CD14-positive monocyte (primary cell): ENCODE measurements at regions not wholly inside any gene's neighbourhood (a gene's known extent, or its start where the extent isn't known, plus 50 kb on each side); places are given as distances from the start of the nearest gene placed in this dataset.

Experiments used
- DNase-seq, 3 donors: peaks; one replicate each; pipeline ENCODE4 v3.0.0-alpha.2; 2011 to 2022
- H2AFZ ChIP-seq: 2 replicates; pipeline ENCODE4 v1.6.0; 2012; ENCODE audit warnings: mild to moderate bottlenecking, low read depth, low read length, inconsistent platforms; ENCODE audit not compliant: insufficient read depth, poor library complexity, severe bottlenecking
- H3K27ac ChIP-seq, 2 donors: 1 replicate in 1 of 2; 2 replicates in 1 of 2; pipeline ENCODE4 v1.5.1; 2012 to 2013; ENCODE audit warnings: low read length in 2 of 2, control low read depth in 1 of 2, inconsistent platforms in 1 of 2, low read depth in 1 of 2, mild to moderate bottlenecking in 1 of 2
- H3K27me3 ChIP-seq, 2 donors: one replicate each; pipeline versions ENCODE4 v1.6.0 to v1.6.1; 2011 to 2013; ENCODE audit warnings: low read length in 2 of 2; ENCODE audit not compliant: control insufficient read depth in 2 of 2, insufficient read depth in 2 of 2
- H3K36me3 ChIP-seq, 2 donors: replicated peaks in 1 of 2; 1 replicate in 1 of 2; 2 replicates in 1 of 2; pipeline versions ENCODE4 v1.5.1 to v1.6.1; 2012 to 2013; ENCODE audit warnings: low read length in 2 of 2, control low read depth in 1 of 2, inconsistent platforms in 1 of 2, mild to moderate bottlenecking in 1 of 2; ENCODE audit not compliant: insufficient read depth in 2 of 2, control insufficient read depth in 1 of 2
- H3K4me1 ChIP-seq, 2 donors: 1 replicate in 1 of 2; 2 replicates in 1 of 2; pipeline versions ENCODE4 v1.5.1 to v1.6.1; 2012 to 2013; ENCODE audit warnings: low read length in 2 of 2, control low read depth in 1 of 2, inconsistent platforms in 1 of 2, mild to moderate bottlenecking in 1 of 2, moderate library complexity in 1 of 2; ENCODE audit not compliant: insufficient read depth in 2 of 2, control insufficient read depth in 1 of 2
- H3K4me2 ChIP-seq: replicated peaks from 2 replicates; pipeline ENCODE3; 2012; ENCODE audit warnings: low read length, moderate library complexity, mild to moderate bottlenecking; ENCODE audit not compliant: poor library complexity, severe bottlenecking; ENCODE audit errors: extremely low read depth
- H3K4me3 ChIP-seq, 3 experiments: fragments of 200-600 bp in 1 of 3; sonication (generic) in 1 of 3; replicated peaks in 1 of 3; 1 replicate in 2 of 3; 2 replicates in 1 of 3; pipeline ENCODE4 v1.5.1; 2011 to 2013; ENCODE audit warnings: low read length in 3 of 3, mild to moderate bottlenecking in 3 of 3, control low read depth in 2 of 3, low read depth in 2 of 3, inconsistent platforms in 1 of 3, moderate library complexity in 1 of 3
- H3K79me2 ChIP-seq: 2 replicates; pipeline ENCODE4 v1.6.0; 2012; ENCODE audit warnings: mild to moderate bottlenecking, control low read depth, inconsistent platforms, low read length, moderate library complexity; ENCODE audit not compliant: insufficient read depth
- H3K9ac ChIP-seq: 2 replicates; pipeline ENCODE4 v1.6.0; 2017; ENCODE audit warnings: low read length, mild to moderate bottlenecking; ENCODE audit not compliant: insufficient read depth, poor library complexity, severe bottlenecking
- H3K9me3 ChIP-seq, 2 donors: replicated peaks in 1 of 2; 1 replicate in 1 of 2; 2 replicates in 1 of 2; pipeline versions ENCODE4 v1.5.1 to v1.6.1; 2012 to 2013; ENCODE audit warnings: low read length in 2 of 2, control low read depth in 1 of 2; ENCODE audit not compliant: control insufficient read depth in 1 of 2, insufficient read depth in 1 of 2
- H4K20me1 ChIP-seq: 2 replicates; pipeline ENCODE4 v1.6.0; 2012; ENCODE audit warnings: mild to moderate bottlenecking, low read length, control low read depth, moderate library complexity; ENCODE audit not compliant: insufficient read depth
- H3K27ac Mint-ChIP-seq, 7 donors: one replicate each; pipeline ENCODE4 v1.8.0; 2020; ENCODE audit warnings: mild to moderate bottlenecking in 7 of 7, mixed read lengths in 7 of 7, moderate library complexity in 6 of 7, inconsistent platforms in 2 of 7
- H3K27me3 Mint-ChIP-seq, 3 donors: one replicate each; pipeline ENCODE4 v1.8.0; 2021 to 2022; ENCODE audit warnings: low read depth in 3 of 3, mild to moderate bottlenecking in 3 of 3, mixed read lengths in 3 of 3, moderate library complexity in 3 of 3, inconsistent platforms in 1 of 3
- H3K36me3 Mint-ChIP-seq, 2 donors: one replicate each; pipeline ENCODE4 v1.8.0; 2020; ENCODE audit warnings: mixed read lengths in 2 of 2, inconsistent platforms in 1 of 2, mild to moderate bottlenecking in 1 of 2
- H3K4me1 Mint-ChIP-seq: one replicate; pipeline ENCODE4 v1.8.0; 2020; ENCODE audit warnings: mild to moderate bottlenecking, mixed read lengths
- H3K4me3 Mint-ChIP-seq, 2 donors: one replicate each; pipeline ENCODE4 v1.8.0; 2020; ENCODE audit warnings: mild to moderate bottlenecking in 2 of 2, mixed read lengths in 2 of 2, moderate library complexity in 1 of 2
- H3K9me3 Mint-ChIP-seq, 7 donors: one replicate each; pipeline ENCODE4 v1.8.0; 2020 to 2022; ENCODE audit warnings: mixed read lengths in 7 of 7, mild to moderate bottlenecking in 6 of 7, moderate library complexity in 6 of 7, inconsistent platforms in 2 of 7
- WGBS: methylation state at CpG from one replicate; pipeline ENCODE4 v1.1.5; 2013; ENCODE audit warnings: missing lambda C conversion rate; ENCODE audit not compliant: insufficient coverage; 5-methylcytosine and 5-hydroxymethylcytosine counted together
- intact Hi-C, 2 donors: fragments of 100-400 bp; cut with micrococcal nuclease; formaldehyde crosslinking; loops; one replicate each; pipeline versions ENCODE4 v1.15.0 to v1.15.1; 2023
- TF ChIP-seq, protein P1 (sequence below): fragments of 200-600 bp; IDR thresholded peaks from one replicate; pipeline ENCODE4 v1.8.0; 2022; ENCODE audit warnings: antibody characterized with exemption, mild to moderate bottlenecking

DNA sequence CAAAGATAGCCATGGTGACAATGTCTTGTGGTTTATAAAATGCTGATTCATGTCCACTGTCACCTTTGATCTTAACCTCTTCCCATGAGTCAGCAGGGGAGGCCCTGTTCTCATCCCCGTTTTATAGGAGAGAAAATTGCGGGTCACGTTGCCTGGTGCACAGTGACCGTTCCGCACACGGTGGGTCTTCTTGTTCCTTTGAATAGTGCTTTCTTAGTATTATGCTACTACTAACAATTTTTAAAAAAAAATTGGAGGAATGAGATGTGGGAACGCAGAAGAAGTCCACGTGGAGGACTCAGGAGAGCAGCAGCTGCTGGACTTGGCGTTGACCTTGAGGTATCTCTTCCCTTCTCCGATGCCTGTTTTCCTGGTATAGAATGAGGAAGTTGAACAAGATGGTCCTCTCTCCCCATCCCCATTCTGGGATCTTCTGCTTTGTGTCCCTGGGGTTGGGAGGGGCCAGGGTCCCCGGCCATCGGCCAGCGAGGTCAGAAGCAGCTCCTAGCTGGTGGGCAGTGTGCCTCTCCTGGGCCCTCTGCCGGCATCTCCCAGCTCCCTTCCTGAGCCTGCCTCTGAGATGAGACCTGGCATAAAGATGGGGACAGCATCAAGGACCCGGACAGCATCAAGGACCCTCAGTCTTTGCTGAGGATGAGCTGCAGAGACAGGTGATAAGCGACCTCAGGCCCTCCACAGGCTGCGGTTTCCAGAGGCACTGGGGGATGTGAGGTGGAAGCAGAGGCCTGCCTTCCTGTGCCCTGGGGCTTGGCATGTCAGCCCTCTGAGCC, 143.9 kb downstream of the C9orf50 start:
- no peak overlapping the region for H3K4me2 ChIP-seq
- H3K4me3 ChIP-seq = no peak overlapping the region
- intact Hi-C loops = no loop called here
- no peaks in the 10 kb centered on the region for H4K20me1 ChIP-seq
- no peak overlapping the region for H3K9ac ChIP-seq
- no peak overlapping the region for H3K27ac ChIP-seq
- Mint-ChIP-seq H3K36me3 (peaks cover 0 to 3% of the 10 kb centered on the region in 2 donors), H3K27ac (peak overlapping the region in 3 of 7 donors; percentile 65 to 86 (median 76)), H3K4me1 (peaks cover 13% of the 10 kb centered on the region), H3K27me3 (peaks cover 3 to 15% (median 4%) of the 10 kb centered on the region in 3 donors), H3K4me3 (no peak overlapping the region), H3K9me3 (peaks cover 4 to 11% (median 6%) of the 10 kb centered on the region in 7 donors)
- H3K36me3 ChIP-seq = no peaks in the 10 kb centered on the region
- H3K27me3 ChIP-seq = no peaks in the 10 kb centered on the region
- 80% methylated on average over 6 of the region's 17 CpGs for WGBS
- peaks cover 15 to 23% of the 10 kb centered on the region in 2 donors for H3K4me1 ChIP-seq
- H3K79me2 ChIP-seq = no peaks in the 10 kb centered on the region
- peaks cover 6 to 10% of the 10 kb centered on the region in 2 donors for H3K9me3 ChIP-seq
- peak in 2 of 3 donors; percentile 28 to 51 for DNase-seq
- H2AFZ ChIP-seq = no peak overlapping the region
- TF ChIP-seq, protein P1, sequence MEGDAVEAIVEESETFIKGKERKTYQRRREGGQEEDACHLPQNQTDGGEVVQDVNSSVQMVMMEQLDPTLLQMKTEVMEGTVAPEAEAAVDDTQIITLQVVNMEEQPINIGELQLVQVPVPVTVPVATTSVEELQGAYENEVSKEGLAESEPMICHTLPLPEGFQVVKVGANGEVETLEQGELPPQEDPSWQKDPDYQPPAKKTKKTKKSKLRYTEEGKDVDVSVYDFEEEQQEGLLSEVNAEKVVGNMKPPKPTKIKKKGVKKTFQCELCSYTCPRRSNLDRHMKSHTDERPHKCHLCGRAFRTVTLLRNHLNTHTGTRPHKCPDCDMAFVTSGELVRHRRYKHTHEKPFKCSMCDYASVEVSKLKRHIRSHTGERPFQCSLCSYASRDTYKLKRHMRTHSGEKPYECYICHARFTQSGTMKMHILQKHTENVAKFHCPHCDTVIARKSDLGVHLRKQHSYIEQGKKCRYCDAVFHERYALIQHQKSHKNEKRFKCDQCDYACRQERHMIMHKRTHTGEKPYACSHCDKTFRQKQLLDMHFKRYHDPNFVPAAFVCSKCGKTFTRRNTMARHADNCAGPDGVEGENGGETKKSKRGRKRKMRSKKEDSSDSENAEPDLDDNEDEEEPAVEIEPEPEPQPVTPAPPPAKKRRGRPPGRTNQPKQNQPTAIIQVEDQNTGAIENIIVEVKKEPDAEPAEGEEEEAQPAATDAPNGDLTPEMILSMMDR = no peak

DNA sequence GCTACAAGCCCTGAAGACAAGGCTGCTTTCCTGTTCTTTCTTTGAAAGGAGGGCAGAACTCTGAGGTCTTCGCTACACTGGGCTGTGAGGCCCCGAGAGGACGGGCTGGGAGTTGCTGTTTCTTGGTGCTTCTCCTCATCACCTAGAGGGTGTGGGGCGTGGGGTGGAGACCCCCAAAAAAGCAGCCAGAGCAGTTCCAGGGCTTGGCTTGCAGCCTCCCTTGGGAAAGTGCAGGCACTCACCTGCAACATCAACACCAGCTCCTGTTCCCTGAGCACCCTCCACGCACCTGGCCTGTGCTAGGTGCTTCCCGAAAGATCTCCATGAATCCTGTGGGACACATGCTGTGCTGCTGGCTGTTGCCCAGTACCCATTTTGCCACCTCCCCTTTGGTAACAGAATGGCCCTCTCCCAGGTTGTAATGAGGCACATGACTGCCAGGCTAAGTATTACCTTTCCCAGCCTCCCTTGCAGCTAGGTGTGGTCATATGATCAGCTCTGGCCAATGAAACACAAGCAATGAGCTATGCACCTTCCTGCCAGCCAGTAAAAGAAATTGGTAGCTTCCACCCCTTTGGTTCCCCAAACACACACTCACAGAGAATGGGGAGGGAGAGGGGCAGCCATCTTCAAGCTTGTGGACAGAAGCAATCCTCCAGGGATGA, 146.0 kb downstream of the C9orf50 start:
- H3K4me2 ChIP-seq = no peak overlapping the region
- no peaks in the 10 kb centered on the region for H3K79me2 ChIP-seq
- peaks cover 0 to 3% of the 10 kb centered on the region in 2 donors for H3K36me3 Mint-ChIP-seq
- peaks cover 1 to 8% (median 4%) of the 10 kb centered on the region in 3 donors for H3K27me3 Mint-ChIP-seq
- TF ChIP-seq, protein P1 = no peak
- H4K20me1 ChIP-seq = no peaks in the 10 kb centered on the region
- H3K27me3 ChIP-seq = no peaks in the 10 kb centered on the region
- WGBS = 88% methylated on average over 4 of the region's 6 CpGs
- peaks cover 24 to 31% of the 10 kb centered on the region in 2 donors for H3K4me1 ChIP-seq
- no peak for DNase-seq
- no peak overlapping the region for H3K4me3 Mint-ChIP-seq
- peak overlapping the region in 1 of 7 donors; percentile 65 for H3K27ac Mint-ChIP-seq
- peaks cover 24% of the 10 kb centered on the region for H3K4me1 Mint-ChIP-seq
- H3K36me3 ChIP-seq = no peaks in the 10 kb centered on the region
- peaks cover 6 to 14% (median 6%) of the 10 kb centered on the region in 7 donors for H3K9me3 Mint-ChIP-seq
- H2AFZ ChIP-seq = no peak overlapping the region
- H3K9ac ChIP-seq = no peak overlapping the region
- peaks cover 6 to 10% of the 10 kb centered on the region in 2 donors for H3K9me3 ChIP-seq
- H3K4me3 ChIP-seq = no peak overlapping the region
- H3K27ac ChIP-seq = no peak overlapping the region
- intact Hi-C loops = no loop called here
